GM23338 (cell line): ENCODE measurements at regions not wholly inside any gene's neighbourhood (a gene's known extent, or its start where the extent isn't known, plus 50 kb on each side); places are given as distances from the start of the nearest gene placed in this dataset.

Experiments used
- CTCF ChIP-seq, 2 experiments: fragments of 200-600 bp in 1 of 2; sonication (generic) in 1 of 2; conservative IDR thresholded peaks; 2 replicates each; pipeline versions ENCODE4 v1.5.1 to v1.6.1; 2016 to 2017; ENCODE audit warnings: antibody characterized with exemption in 2 of 2, low read depth in 2 of 2, mild to moderate bottlenecking in 2 of 2, moderate library complexity in 1 of 2
- EZH2 ChIP-seq: fragments of 200-600 bp; sonication (generic); IDR thresholded peaks from one replicate; pipeline ENCODE4 v1.8.0; 2017; ENCODE audit warnings: antibody characterized with exemption, mild to moderate bottlenecking, low read depth; ENCODE audit not compliant: unreplicated experiment
- REST ChIP-seq: IDR thresholded peaks from one replicate; pipeline ENCODE4 v1.6.1; 2018; ENCODE audit warnings: antibody characterized with exemption; ENCODE audit not compliant: unreplicated experiment
- STAT1 ChIP-seq: IDR thresholded peaks from one replicate; pipeline ENCODE4 v1.6.1; 2016; ENCODE audit warnings: antibody characterized with exemption; ENCODE audit not compliant: unreplicated experiment

- TF ChIP-seq CTCF (conservative IDR thresholded peaks at IDR 0.05; ENCODE audit: low read depth in 2 of 2) (no peak), REST (no peak), EZH2 (no peak), STAT1 (no peak)
Observed at GRCh38 chr17:83171661-83172060, 92.3 kb downstream of the METRNL start.
